PC-3 (cell line): ENCODE measurements at regions not wholly inside any gene's neighbourhood (a gene's known extent, or its start where the extent isn't known, plus 50 kb on each side); places are given as distances from the start of the nearest gene placed in this dataset.

Source experiments
- ATAC-seq: fragments of 200-7000 bp; cut with Tn5 transposase; 2 replicates; pipeline ENCODE4 v1.9.1; 2020; ENCODE audit warnings: mild to moderate bottlenecking, moderate library complexity
- BruUV-seq: library from RNA; stranded (reverse); fragments of 400-500 nt; replicated peaks from 2 replicates; lab custom pipeline; 2021; lab: Mats Ljungman, UMichigan
- CTCF ChIA-PET: fragments of 300-600 bp; sonication (Branson Sonifier 250); formaldehyde crosslinking; loops from one replicate; lab custom pipeline; 2022; ENCODE audit warnings: antibody characterized with exemption; lab: Charles Lee
- POLR2A ChIA-PET: fragments of 300-600 bp; sonication (Branson Sonifier 250); formaldehyde crosslinking; loops from one replicate; lab custom pipeline; 2022; ENCODE audit warnings: antibody characterized with exemption; ENCODE audit not compliant: unreplicated experiment; lab: Charles Lee
- DNase-seq: peaks from one replicate; pipeline ENCODE4 v3.0.0-alpha.2; 2015
- H2AFZ ChIP-seq: fragments of 300-600 bp; sonication (generic); 2 replicates; pipeline ENCODE4 v1.6.0; 2016; ENCODE audit warnings: antibody characterized with exemption, low read length
- H3F3A ChIP-seq: fragments of 300-600 bp; sonication (generic); one replicate; pipeline ENCODE4 v1.6.0; 2017; ENCODE audit warnings: antibody characterized with exemption, low read length, control low read depth, mild to moderate bottlenecking; ENCODE audit not compliant: unreplicated experiment
- H3K27ac ChIP-seq: fragments of 300-600 bp; sonication (generic); 2 replicates; pipeline ENCODE4 v1.5.1; 2016; ENCODE audit warnings: mild to moderate bottlenecking, low read length
- H3K27me3 ChIP-seq: fragments of 300-600 bp; sonication (generic); 2 replicates; pipeline ENCODE4 v1.6.1; 2016; ENCODE audit warnings: low read length, mixed read lengths
- H3K36me3 ChIP-seq: fragments of 300-600 bp; sonication (generic); 2 replicates; pipeline ENCODE4 v1.6.1; 2016; ENCODE audit warnings: low read depth, mixed run types, low read length, mixed read lengths
- H3K4me1 ChIP-seq: fragments of 300-600 bp; sonication (generic); 2 replicates; pipeline ENCODE4 v1.5.1; 2016; ENCODE audit warnings: low read length; ENCODE audit not compliant: insufficient read depth
- H3K4me2 ChIP-seq: fragments of 300-600 bp; sonication (generic); 2 replicates; pipeline ENCODE4 v1.6.0; 2016; ENCODE audit warnings: low read length
- H3K4me3 ChIP-seq: fragments of 300-600 bp; sonication (generic); 2 replicates; pipeline ENCODE4 v1.5.1; 2016; ENCODE audit warnings: mild to moderate bottlenecking, low read length, mixed read lengths
- H3K79me2 ChIP-seq: fragments of 300-600 bp; sonication (generic); 2 replicates; pipeline ENCODE4 v1.6.1; 2017; ENCODE audit warnings: low read length, mixed read lengths
- H3K9ac ChIP-seq: fragments of 300-600 bp; sonication (generic); 2 replicates; pipeline ENCODE4 v1.6.0; 2016; ENCODE audit warnings: mild to moderate bottlenecking, low read length
- H3K9me2 ChIP-seq: fragments of 300-600 bp; sonication (generic); replicated peaks from 2 replicates; pipeline ENCODE4 v1.6.1; 2016; ENCODE audit warnings: mixed run types, low read length, mixed read lengths
- H3K9me3 ChIP-seq: fragments of 300-600 bp; sonication (generic); 2 replicates; pipeline ENCODE4 v1.6.1; 2016; ENCODE audit warnings: low read length, mixed read lengths
- H4K20me1 ChIP-seq: fragments of 300-600 bp; sonication (generic); 2 replicates; pipeline ENCODE4 v1.6.1; 2016; ENCODE audit warnings: low read length, mixed read lengths
- CTCF ChIP-seq: fragments of 300-600 bp; sonication (generic); conservative IDR thresholded peaks from 2 replicates; pipeline ENCODE4 v1.5.1; 2017; ENCODE audit warnings: antibody characterized with exemption, low read depth, mild to moderate bottlenecking, low read length
- EZH2 ChIP-seq: fragments of 300-600 bp; sonication (generic); IDR thresholded peaks from one replicate; pipeline ENCODE4 v1.6.1; 2017; ENCODE audit warnings: antibody characterized with exemption, mild to moderate bottlenecking, low read length; ENCODE audit not compliant: unreplicated experiment
- EZH2phosphoT487 ChIP-seq: fragments of 300-600 bp; sonication (generic); IDR thresholded peaks from 2 replicates; pipeline ENCODE4 v1.6.1; 2018; ENCODE audit warnings: mild to moderate bottlenecking, antibody characterized with exemption, low read length, borderline replicate concordance
- intact Hi-C: fragments of 100-400 bp; cut with micrococcal nuclease; formaldehyde crosslinking; loops from 2 replicates; pipeline ENCODE4 v1.9.0; 2023

DNA sequence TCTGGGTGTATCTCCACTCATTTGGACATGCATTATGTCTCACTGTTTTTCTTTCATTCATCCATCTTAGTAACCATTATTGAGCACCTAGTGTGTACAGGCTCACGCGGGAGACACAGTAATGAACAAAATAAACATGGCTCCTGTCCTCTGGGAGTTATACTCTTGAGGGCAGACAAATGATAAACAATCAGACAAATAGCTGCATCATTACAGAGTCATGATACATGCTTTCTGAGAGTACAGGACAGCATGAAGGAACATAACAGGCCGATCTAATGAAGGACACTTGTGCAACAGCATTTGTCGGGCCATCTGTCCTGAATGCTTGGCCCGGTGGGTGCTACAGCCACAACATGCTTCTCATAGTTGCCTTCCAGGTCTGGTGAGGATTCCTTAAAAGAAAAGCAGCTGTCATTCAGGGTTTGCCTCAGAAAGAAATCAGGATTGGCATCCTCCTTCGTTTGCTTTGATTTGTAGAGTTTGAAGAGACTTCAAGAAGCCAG, 77.2 kb upstream of the EGLN3 start:
- no peak overlapping the region for H3K9ac ChIP-seq
- H3K9me2 ChIP-seq = no peaks in the 10 kb centered on the region
- ChIA-PET CTCF (no interaction called here), POLR2A (no interaction called here)
- no peak overlapping the region for H3K27ac ChIP-seq
- no peaks in the 10 kb centered on the region for H3K9me3 ChIP-seq
- TF ChIP-seq EZH2 (no peak), CTCF (no peak), EZH2phosphoT487 (no peak)
- no peak overlapping the region for H2AFZ ChIP-seq
- H3K4me3 ChIP-seq = no peak overlapping the region
- no peaks in the 10 kb centered on the region for H3K27me3 ChIP-seq
- H3K4me1 ChIP-seq = no peaks in the 10 kb centered on the region
- no peaks in the 10 kb centered on the region for H3K36me3 ChIP-seq
- BruUV-seq = no TSS peak
- H4K20me1 ChIP-seq = no peaks in the 10 kb centered on the region
- no peak overlapping the region for H3K4me2 ChIP-seq
- intact Hi-C loops = no loop called here
- no peaks in the 10 kb centered on the region for H3F3A ChIP-seq
- ATAC-seq (no peak), DNase-seq (no peak)
- no peaks in the 10 kb centered on the region for H3K79me2 ChIP-seq

GRCh38 chr14:34027130-34027989, 76.5 kb upstream of the EGLN3 start:
- Histone ChIP-seq H3K4me2 (no peak overlapping the region), H3K79me2 (no peaks in the 10 kb centered on the region), H3K36me3 (no peaks in the 10 kb centered on the region), H3K9ac (no peak overlapping the region), H3K27ac (no peak overlapping the region), H3F3A (no peaks in the 10 kb centered on the region), H3K9me3 (no peaks in the 10 kb centered on the region), H2AFZ (no peak overlapping the region), H3K27me3 (no peaks in the 10 kb centered on the region), H3K4me1 (no peaks in the 10 kb centered on the region), H3K9me2 (no peaks in the 10 kb centered on the region), H3K4me3 (no peak overlapping the region), H4K20me1 (no peaks in the 10 kb centered on the region)
- BruUV-seq = no TSS peak
- intact Hi-C loops = no loop called here
- ChIA-PET POLR2A (no interaction called here), CTCF (no interaction called here)
- TF ChIP-seq EZH2phosphoT487 = no peak
- TF ChIP-seq EZH2 = no peak
- no peak for TF ChIP-seq CTCF
- ATAC-seq (no peak), DNase-seq (no peak)

DNA sequence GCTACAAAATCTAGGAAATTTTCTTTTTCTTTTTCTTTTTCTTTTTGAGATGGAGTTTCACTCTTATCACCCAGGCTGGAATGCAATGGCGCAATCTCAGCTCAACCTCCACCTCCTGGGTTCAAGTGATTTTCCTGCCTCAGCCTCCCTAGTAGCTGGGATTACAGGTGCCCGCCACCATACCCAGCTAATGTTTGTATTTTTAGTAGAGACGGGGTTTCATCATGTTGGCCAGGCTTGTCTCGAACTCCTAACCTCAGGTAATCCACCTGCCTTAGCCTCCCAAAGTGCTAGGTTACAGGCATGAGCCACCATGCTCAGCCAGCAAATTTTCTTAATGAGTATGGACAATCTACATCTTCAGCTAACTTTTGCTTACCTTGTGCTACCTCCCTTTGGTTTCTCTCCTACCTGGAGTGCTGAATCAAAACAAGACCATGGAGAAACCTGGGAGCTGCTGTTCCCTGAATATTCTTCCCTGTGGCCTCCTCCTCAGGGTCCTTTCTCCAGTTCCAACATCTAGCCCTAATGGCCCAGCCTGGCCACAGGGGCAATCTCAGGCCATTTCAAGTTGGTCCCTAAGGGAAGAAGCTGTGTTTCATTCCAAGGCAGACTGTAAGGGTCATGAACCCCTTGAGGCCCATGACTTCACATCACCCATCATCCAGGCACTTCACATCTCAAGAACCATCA, 74.6 kb upstream of the EGLN3 start:
- no peak overlapping the region for H2AFZ ChIP-seq
- H3K4me2 ChIP-seq = no peak overlapping the region
- no peak overlapping the region for H3K9ac ChIP-seq
- no peak for DNase-seq
- H3K27ac ChIP-seq = no peak overlapping the region
- no peaks in the 10 kb centered on the region for H4K20me1 ChIP-seq
- H3K27me3 ChIP-seq = no peaks in the 10 kb centered on the region
- H3K4me3 ChIP-seq = no peak overlapping the region
- H3K4me1 ChIP-seq = no peaks in the 10 kb centered on the region
- ChIA-PET CTCF (no interaction called here), POLR2A (no interaction called here)
- no peaks in the 10 kb centered on the region for H3K79me2 ChIP-seq
- no peaks in the 10 kb centered on the region for H3F3A ChIP-seq
- no TSS peak for BruUV-seq
- no peaks in the 10 kb centered on the region for H3K9me3 ChIP-seq
- H3K36me3 ChIP-seq = no peaks in the 10 kb centered on the region
- intact Hi-C loops = no loop called here
- H3K9me2 ChIP-seq = no peaks in the 10 kb centered on the region
- no peak for ATAC-seq
- TF ChIP-seq EZH2phosphoT487 (no peak), CTCF (no peak), EZH2 (no peak)
